ENCODE measurements at regions not wholly inside any gene's neighbourhood (a gene's known extent, or its start where the extent isn't known, plus 50 kb on each side); places are given as distances from the start of the nearest gene placed in this dataset.

DNA sequence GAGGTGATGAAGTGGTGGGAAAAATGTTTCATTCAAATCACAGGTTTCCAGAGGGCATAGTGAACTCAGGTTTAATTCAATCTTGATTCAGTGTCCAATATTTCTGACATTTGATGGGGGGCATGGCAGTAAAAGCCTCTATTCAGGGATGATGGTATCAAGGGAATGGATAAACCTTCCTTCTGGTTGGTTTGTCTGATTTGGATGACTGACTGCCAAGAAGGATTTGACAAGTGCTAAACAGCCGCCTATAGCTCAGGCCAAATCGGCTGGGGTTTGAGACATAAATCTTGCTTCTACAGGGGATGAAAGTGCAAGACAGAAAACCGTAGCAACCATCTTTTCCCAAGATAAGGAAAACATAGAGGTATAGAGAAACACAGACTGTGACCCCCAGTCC is 121.8 kb upstream of the C11orf87 start:
- TF ChIP-seq, protein P1, sequence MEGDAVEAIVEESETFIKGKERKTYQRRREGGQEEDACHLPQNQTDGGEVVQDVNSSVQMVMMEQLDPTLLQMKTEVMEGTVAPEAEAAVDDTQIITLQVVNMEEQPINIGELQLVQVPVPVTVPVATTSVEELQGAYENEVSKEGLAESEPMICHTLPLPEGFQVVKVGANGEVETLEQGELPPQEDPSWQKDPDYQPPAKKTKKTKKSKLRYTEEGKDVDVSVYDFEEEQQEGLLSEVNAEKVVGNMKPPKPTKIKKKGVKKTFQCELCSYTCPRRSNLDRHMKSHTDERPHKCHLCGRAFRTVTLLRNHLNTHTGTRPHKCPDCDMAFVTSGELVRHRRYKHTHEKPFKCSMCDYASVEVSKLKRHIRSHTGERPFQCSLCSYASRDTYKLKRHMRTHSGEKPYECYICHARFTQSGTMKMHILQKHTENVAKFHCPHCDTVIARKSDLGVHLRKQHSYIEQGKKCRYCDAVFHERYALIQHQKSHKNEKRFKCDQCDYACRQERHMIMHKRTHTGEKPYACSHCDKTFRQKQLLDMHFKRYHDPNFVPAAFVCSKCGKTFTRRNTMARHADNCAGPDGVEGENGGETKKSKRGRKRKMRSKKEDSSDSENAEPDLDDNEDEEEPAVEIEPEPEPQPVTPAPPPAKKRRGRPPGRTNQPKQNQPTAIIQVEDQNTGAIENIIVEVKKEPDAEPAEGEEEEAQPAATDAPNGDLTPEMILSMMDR (conservative IDR thresholded peaks at IDR 0.05; ENCODE audit: low read length): no peak
- TF ChIP-seq EZH2phosphoT487 (IDR thresholded peaks at IDR 0.05; ENCODE audit: borderline replicate concordance): no peak
